ENCODE measurements at regions not wholly inside any gene's neighbourhood (a gene's known extent, or its start where the extent isn't known, plus 50 kb on each side); places are given as distances from the start of the nearest gene placed in this dataset.

DNA sequence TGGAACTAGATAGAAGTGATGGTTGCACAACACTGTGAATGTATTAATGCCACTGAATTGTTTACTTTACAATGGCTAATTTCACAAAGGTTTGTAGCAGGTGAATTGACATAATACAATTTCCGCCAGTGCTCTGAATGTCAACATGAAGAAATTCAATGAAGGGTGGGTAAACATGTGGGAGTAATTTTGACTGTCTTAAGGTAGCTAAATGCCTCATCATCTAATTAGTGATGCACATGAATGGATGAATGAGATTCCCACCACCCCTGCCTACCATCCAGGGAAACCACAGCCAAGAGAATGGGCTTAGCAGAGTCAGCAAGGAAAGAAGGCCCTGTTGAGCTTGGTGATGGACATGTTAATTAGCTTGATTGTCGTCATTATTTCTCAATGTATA is 275.3 kb downstream of the ALDH8A1 start:
- H3K27ac ChIP-seq = no peak overlapping the region
- TF ChIP-seq CTCF (conservative IDR thresholded peaks at IDR 0.05) = no peak
- no peak for TF ChIP-seq ZFX (IDR thresholded peaks at IDR 0.05)

DNA sequence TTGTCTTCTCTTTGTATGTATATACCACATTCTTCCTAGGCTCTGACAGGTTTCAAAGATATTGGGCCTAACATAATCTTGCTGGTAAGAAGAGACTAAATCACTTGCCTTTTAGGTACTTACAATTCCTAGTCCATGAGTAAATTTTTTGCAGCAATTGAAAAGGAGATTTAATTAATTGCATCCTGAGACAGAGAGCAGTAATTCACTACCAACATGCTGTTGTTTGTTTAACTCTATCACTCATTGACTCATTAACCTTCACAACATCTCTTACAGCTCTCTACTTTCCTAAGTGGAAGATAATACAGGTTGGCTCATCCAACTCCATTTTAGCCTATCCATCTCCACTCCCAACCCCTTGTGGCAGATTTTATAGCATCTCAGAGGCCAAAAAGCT is 280.4 kb downstream of the ALDH8A1 start:
- TF ChIP-seq CTCF (conservative IDR thresholded peaks at IDR 0.05) = no peak
- no peak for TF ChIP-seq ZFX (IDR thresholded peaks at IDR 0.05)
- H3K27ac ChIP-seq = no peak overlapping the region

DNA sequence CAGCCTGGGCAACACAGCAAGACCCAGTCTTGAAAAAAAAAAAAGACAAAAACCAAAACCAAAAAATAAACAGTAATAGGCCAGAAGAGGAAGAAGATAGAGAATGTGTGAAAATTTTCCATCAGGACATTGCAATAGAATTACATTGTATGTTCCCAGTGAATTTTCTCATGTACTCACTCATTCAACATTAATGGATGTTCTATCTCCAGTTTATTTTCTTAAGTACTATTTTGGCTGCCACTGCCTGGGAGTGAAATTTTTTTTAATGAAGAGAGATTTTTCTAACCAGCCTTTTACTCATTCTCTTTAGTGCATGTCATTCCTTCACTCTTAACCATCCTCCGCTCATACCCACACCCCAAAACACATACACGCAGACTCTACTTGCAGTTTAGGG is 282.8 kb downstream of the ALDH8A1 start:
- TF ChIP-seq CTCF (conservative IDR thresholded peaks at IDR 0.05) (no peak), ZFX (IDR thresholded peaks at IDR 0.05) (no peak)
- H3K27ac ChIP-seq = no peak overlapping the region

DNA sequence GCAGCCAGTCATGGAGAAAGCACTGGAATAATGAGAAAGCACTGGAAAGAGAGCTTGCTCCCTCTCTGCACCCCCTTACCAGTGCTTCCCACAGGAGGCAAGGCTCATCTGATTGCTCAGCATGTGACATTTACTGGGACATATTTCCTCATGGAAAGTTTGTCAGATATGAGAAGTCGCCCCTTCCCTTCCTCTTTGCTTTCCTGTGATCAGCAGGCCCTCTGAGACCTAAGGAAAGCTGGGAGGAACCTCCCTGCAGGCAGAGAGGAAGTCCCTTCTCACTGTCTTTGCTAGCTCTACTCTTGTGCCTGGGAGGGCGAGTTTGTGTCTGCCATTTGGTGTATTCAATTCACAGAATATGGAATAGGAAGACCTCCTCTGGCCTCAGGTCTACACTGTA is 283.8 kb downstream of the ALDH8A1 start:
- TF ChIP-seq ZFX (IDR thresholded peaks at IDR 0.05) (no peak), CTCF (conservative IDR thresholded peaks at IDR 0.05) (no peak)
- H3K27ac ChIP-seq = no peak overlapping the region

DNA sequence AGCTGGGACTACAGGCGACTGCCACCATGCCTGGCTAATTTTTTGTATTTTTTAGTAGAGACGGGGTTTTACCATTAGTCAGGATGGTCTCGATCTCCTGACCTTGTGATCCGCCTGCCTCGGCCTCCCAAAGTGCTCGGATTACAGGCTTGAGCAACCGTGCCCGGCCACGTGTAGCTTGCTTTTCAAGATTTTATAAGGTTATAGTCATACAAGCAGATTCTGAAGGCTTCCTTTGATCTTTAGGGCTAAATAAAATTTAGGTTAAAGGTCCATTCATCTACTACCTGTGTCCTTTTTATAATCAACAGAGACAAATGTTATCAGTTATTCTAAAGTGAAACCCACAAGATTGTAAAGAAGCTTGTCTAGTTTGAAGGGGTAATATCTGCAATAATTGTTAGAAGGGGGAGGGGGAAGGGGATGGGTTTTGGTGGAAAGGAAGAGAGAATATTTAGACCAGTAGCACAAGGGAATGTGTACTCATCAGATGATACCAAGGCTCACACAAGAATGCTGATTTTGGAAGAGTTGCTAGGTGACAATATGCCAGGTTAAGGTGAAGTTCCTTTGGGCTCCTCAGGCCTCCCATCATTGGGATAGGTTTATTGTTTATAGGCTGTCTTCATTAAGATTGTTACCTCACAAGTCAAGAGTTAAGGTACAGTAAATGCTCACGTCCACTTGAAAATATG is 284.7 kb downstream of the ALDH8A1 start:
- H3K27ac ChIP-seq = no peak overlapping the region

GRCh38 chr6:134663800-134664535 is 285.9 kb downstream of the ALDH8A1 start:
- H3K27ac ChIP-seq = no peak overlapping the region
- TF ChIP-seq CTCF (conservative IDR thresholded peaks at IDR 0.05) (no peak), ZFX (IDR thresholded peaks at IDR 0.05) (no peak)

More for the DNA sequence above, 284.7 kb downstream of the ALDH8A1 start:
- TF ChIP-seq ZFX (IDR thresholded peaks at IDR 0.05) = no peak
- TF ChIP-seq CTCF (conservative IDR thresholded peaks at IDR 0.05) = no peak

GRCh38 chr6:134663356-134663755 is 286.5 kb downstream of the ALDH8A1 start:
- H3K27ac ChIP-seq = no peak overlapping the region
- TF ChIP-seq CTCF (conservative IDR thresholded peaks at IDR 0.05) = no peak
- no peak for TF ChIP-seq ZFX (IDR thresholded peaks at IDR 0.05)
